ENCODE measurements at regions not wholly inside any gene's neighbourhood (a gene's known extent, or its start where the extent isn't known, plus 50 kb on each side); places are given as distances from the start of the nearest gene placed in this dataset.
"Not testable (repeated sequence)": the region's sequence is repeated elsewhere in the genome, so short reads cannot be mapped to it uniquely, and the experiment has no call there.

GRCh38 chr2:31813016-31813415 is 197.8 kb downstream of the MEMO1 start:
- Mint-ChIP-seq H3K9me3 (no peaks in the 10 kb centered on the region), H3K27ac (peak overlapping the region in 1 of 2 donors; percentile 88)
- ATAC-seq (replicated peaks): no peak

GRCh38 chr2:31812051-31812798 is 198.6 kb downstream of the MEMO1 start:
- ATAC-seq (replicated peaks) (peak; percentile 61), DNase-seq (peak in 1 of 3 experiments; percentile 3)
- peak overlapping the region; percentile 20 to 45 for H3K4me3 Mint-ChIP-seq
- peak overlapping the region; percentile 42 to 88 for H3K27ac Mint-ChIP-seq
- peaks cover 8 to 16% of the 10 kb centered on the region in 2 donors for H3K4me1 Mint-ChIP-seq (ENCODE audit: low read depth in 2 of 2)
- no peaks in the 10 kb centered on the region for H3K9me3 Mint-ChIP-seq
- H3K36me3 Mint-ChIP-seq (ENCODE audit: insufficient read depth): no peaks in the 10 kb centered on the region
- no peaks in the 10 kb centered on the region for H3K27me3 Mint-ChIP-seq

More at GRCh38 chr2:31813016-31813415, 197.8 kb downstream of the MEMO1 start:
- Mint-ChIP-seq H3K36me3 (ENCODE audit: insufficient read depth) (no peaks in the 10 kb centered on the region), H3K27me3 (no peaks in the 10 kb centered on the region), H3K4me3 (no peak overlapping the region), H3K4me1 (ENCODE audit: low read depth in 2 of 2) (peaks cover 8 to 16% of the 10 kb centered on the region in 2 donors)
- DNase-seq: no peak

- Mint-ChIP-seq H3K27ac (peak overlapping the region; percentile 42 to 88), H3K4me3 (peak overlapping the region in 1 of 2 donors; percentile 45), H3K9me3 (no peaks in the 10 kb centered on the region), H3K4me1 (ENCODE audit: low read depth in 2 of 2) (peaks cover 8 to 16% of the 10 kb centered on the region in 2 donors), H3K36me3 (ENCODE audit: insufficient read depth) (no peaks in the 10 kb centered on the region), H3K27me3 (no peaks in the 10 kb centered on the region)
- DNase-seq: no peak
- no peak for ATAC-seq (replicated peaks)
These were observed 199.3 kb downstream of the MEMO1 start for GRCh38 chr2:31811482-31811881.

- H3K4me3 Mint-ChIP-seq: no peak overlapping the region
- H3K36me3 Mint-ChIP-seq (ENCODE audit: insufficient read depth): no peaks in the 10 kb centered on the region
- peaks cover 6% of the 10 kb centered on the region in 2 donors for H3K27me3 Mint-ChIP-seq
- peaks cover 8 to 16% of the 10 kb centered on the region in 2 donors for H3K4me1 Mint-ChIP-seq (ENCODE audit: low read depth in 2 of 2)
- no peak overlapping the region for H3K27ac Mint-ChIP-seq
- H3K9me3 Mint-ChIP-seq: no peaks in the 10 kb centered on the region
- DNase-seq (no peak), ATAC-seq (replicated peaks) (no peak)
These were observed 200.4 kb downstream of the MEMO1 start for GRCh38 chr2:31810200-31810917.

GRCh38 chr2:31805688-31806087 is 205.1 kb downstream of the MEMO1 start:
- ATAC-seq (replicated peaks) (no peak), DNase-seq (no peak)
- H3K27me3 Mint-ChIP-seq: peaks cover 6 to 7% of the 10 kb centered on the region in 2 donors
- no peaks in the 10 kb centered on the region for H3K9me3 Mint-ChIP-seq
- H3K4me3 Mint-ChIP-seq: no peak overlapping the region
- no peaks in the 10 kb centered on the region for H3K36me3 Mint-ChIP-seq (ENCODE audit: insufficient read depth)
- H3K27ac Mint-ChIP-seq: no peak overlapping the region
- H3K4me1 Mint-ChIP-seq (ENCODE audit: low read depth in 2 of 2): peaks cover 0 to 3% of the 10 kb centered on the region in 2 donors

- not testable (repeated sequence) for ATAC-seq (replicated peaks); H3K4me1 Mint-ChIP-seq (ENCODE audit: low read depth in 2 of 2); H3K9me3 Mint-ChIP-seq; H3K4me3 Mint-ChIP-seq; H3K27ac Mint-ChIP-seq; DNase-seq; H3K36me3 Mint-ChIP-seq (ENCODE audit: insufficient read depth)
- H3K27me3 Mint-ChIP-seq: peaks cover 7 to 17% of the 10 kb centered on the region in 2 donors
These were observed 207.2 kb downstream of the MEMO1 start for GRCh38 chr2:31803481-31804153.

GRCh38 chr2:31802711-31803110 is 208.1 kb downstream of the MEMO1 start:
- H3K27ac Mint-ChIP-seq: no peak overlapping the region
- no peak overlapping the region for H3K4me3 Mint-ChIP-seq
- H3K36me3 Mint-ChIP-seq (ENCODE audit: insufficient read depth): no peaks in the 10 kb centered on the region
- H3K4me1 Mint-ChIP-seq (ENCODE audit: low read depth in 2 of 2): peaks cover 0 to 3% of the 10 kb centered on the region in 2 donors
- no peaks in the 10 kb centered on the region for H3K9me3 Mint-ChIP-seq
- DNase-seq (no peak), ATAC-seq (replicated peaks) (no peak)
- peaks cover 7 to 26% of the 10 kb centered on the region in 2 donors for H3K27me3 Mint-ChIP-seq

GRCh38 chr2:31799282-31799681 is 211.5 kb downstream of the MEMO1 start:
- H3K27me3 Mint-ChIP-seq: peaks cover 12 to 35% of the 10 kb centered on the region in 2 donors
- not testable (repeated sequence) for H3K27ac Mint-ChIP-seq; H3K9me3 Mint-ChIP-seq; H3K4me1 Mint-ChIP-seq (ENCODE audit: low read depth in 2 of 2); DNase-seq; H3K36me3 Mint-ChIP-seq (ENCODE audit: insufficient read depth); H3K4me3 Mint-ChIP-seq; ATAC-seq (replicated peaks)

- Mint-ChIP-seq H3K4me1 (ENCODE audit: low read depth in 2 of 2) (no peaks in the 10 kb centered on the region), H3K9me3 (no peaks in the 10 kb centered on the region), H3K36me3 (ENCODE audit: insufficient read depth) (no peaks in the 10 kb centered on the region), H3K27me3 (peaks cover 36 to 50% of the 10 kb centered on the region in 2 donors), H3K27ac (no peak overlapping the region), H3K4me3 (no peak overlapping the region)
- ATAC-seq (replicated peaks): no peak
- no peak for DNase-seq
These were observed 207.5 kb upstream of the SRD5A2 start for GRCh38 chr2:31788273-31788672.

- Mint-ChIP-seq H3K36me3 (ENCODE audit: insufficient read depth) (no peaks in the 10 kb centered on the region), H3K4me3 (no peak overlapping the region), H3K9me3 (no peaks in the 10 kb centered on the region), H3K27me3 (peaks cover 25 to 48% of the 10 kb centered on the region in 2 donors), H3K27ac (no peak overlapping the region), H3K4me1 (ENCODE audit: low read depth in 2 of 2) (no peaks in the 10 kb centered on the region)
- DNase-seq: no peak
- ATAC-seq (replicated peaks): no peak
These were observed 205.1 kb upstream of the SRD5A2 start for GRCh38 chr2:31785876-31786275.

GRCh38 chr2:31784868-31785267 is 204.1 kb upstream of the SRD5A2 start:
- no peaks in the 10 kb centered on the region for H3K4me1 Mint-ChIP-seq (ENCODE audit: low read depth in 2 of 2)

GRCh38 chr2:31783446-31784091 is 202.8 kb upstream of the SRD5A2 start:
- not testable (repeated sequence) for H3K9me3 Mint-ChIP-seq; H3K4me1 Mint-ChIP-seq (ENCODE audit: low read depth in 2 of 2); H3K36me3 Mint-ChIP-seq (ENCODE audit: insufficient read depth); ATAC-seq (replicated peaks); DNase-seq; H3K27ac Mint-ChIP-seq; H3K4me3 Mint-ChIP-seq
- H3K27me3 Mint-ChIP-seq: peaks cover 39 to 48% of the 10 kb centered on the region in 2 donors

More at GRCh38 chr2:31784868-31785267, 204.1 kb upstream of the SRD5A2 start:
- Mint-ChIP-seq H3K4me3 (no peak overlapping the region), H3K9me3 (no peaks in the 10 kb centered on the region), H3K27me3 (peaks cover 26 to 50% of the 10 kb centered on the region in 2 donors), H3K27ac (no peak overlapping the region), H3K36me3 (ENCODE audit: insufficient read depth) (no peaks in the 10 kb centered on the region)
- no peak for DNase-seq
- no peak for ATAC-seq (replicated peaks)

GRCh38 chr2:31778153-31778552 is 197.4 kb upstream of the SRD5A2 start:
- ATAC-seq (replicated peaks): no peak
- Mint-ChIP-seq H3K27me3 (peaks cover 36 to 55% of the 10 kb centered on the region in 2 donors), H3K4me3 (no peak overlapping the region), H3K27ac (no peak overlapping the region), H3K36me3 (ENCODE audit: insufficient read depth) (no peaks in the 10 kb centered on the region), H3K9me3 (no peaks in the 10 kb centered on the region), H3K4me1 (ENCODE audit: low read depth in 2 of 2) (no peaks in the 10 kb centered on the region)
- DNase-seq: no peak
